Liver (tissue), 3 donors: ENCODE measurements at regions not wholly inside any gene's neighbourhood (a gene's known extent, or its start where the extent isn't known, plus 50 kb on each side); places are given as distances from the start of the nearest gene placed in this dataset.

Source experiments
- CTCF ChIP-seq: fragments of 150-350 bp; IDR thresholded peaks from 2 replicates; pipeline ENCODE4 v1.5.1; 2017; ENCODE audit warnings: improper control_type of control experiment, low read depth, low read length; ENCODE audit not compliant: missing input control
- RAD21 ChIP-seq, 2 donors: IDR thresholded peaks; 2 replicates each; pipeline ENCODE4 v1.6.1; 2016; ENCODE audit warnings: antibody characterized with exemption in 2 of 2, mild to moderate bottlenecking in 2 of 2
- donor health status: healthy.
- donor health status: healthy.

- TF ChIP-seq CTCF: no peak
- TF ChIP-seq RAD21 (IDR thresholded peaks at IDR 0.05): no peak
Measured at GRCh38 chr12:127500512-127501035, 766.4 kb upstream of the TMEM132C start.
